ENCODE measurements at regions not wholly inside any gene's neighbourhood (a gene's known extent, or its start where the extent isn't known, plus 50 kb on each side); places are given as distances from the start of the nearest gene placed in this dataset.

DNA sequence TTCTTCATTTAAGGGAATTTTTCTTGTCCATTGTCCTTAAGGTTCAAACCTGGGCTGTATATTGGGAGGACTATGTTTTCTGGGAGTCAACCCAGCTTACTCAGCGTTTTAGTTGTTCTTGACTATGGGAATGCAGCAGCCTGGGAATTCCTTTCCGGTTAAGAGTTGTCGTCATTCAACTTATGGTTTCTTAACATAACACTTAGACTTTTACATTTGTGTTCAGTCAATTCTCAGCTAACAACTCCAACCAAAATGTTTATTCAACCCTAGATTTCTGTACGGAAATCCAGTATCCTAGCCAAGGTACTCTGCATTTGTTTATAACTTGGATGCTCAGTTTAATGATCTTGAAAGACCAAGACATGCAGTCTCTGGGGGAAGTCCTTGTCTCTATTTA, 960.9 kb downstream of the CBLN2 start:
- no peak for DNase-seq
- Histone ChIP-seq H3K4me1 (no peaks in the 10 kb centered on the region), H3K27me3 (no peaks in the 10 kb centered on the region), H3K27ac (no peak overlapping the region), H3K9me3 (no peaks in the 10 kb centered on the region), H3K36me3 (no peaks in the 10 kb centered on the region), H3K4me3 (no peak overlapping the region)
- TF ChIP-seq, protein P1, sequence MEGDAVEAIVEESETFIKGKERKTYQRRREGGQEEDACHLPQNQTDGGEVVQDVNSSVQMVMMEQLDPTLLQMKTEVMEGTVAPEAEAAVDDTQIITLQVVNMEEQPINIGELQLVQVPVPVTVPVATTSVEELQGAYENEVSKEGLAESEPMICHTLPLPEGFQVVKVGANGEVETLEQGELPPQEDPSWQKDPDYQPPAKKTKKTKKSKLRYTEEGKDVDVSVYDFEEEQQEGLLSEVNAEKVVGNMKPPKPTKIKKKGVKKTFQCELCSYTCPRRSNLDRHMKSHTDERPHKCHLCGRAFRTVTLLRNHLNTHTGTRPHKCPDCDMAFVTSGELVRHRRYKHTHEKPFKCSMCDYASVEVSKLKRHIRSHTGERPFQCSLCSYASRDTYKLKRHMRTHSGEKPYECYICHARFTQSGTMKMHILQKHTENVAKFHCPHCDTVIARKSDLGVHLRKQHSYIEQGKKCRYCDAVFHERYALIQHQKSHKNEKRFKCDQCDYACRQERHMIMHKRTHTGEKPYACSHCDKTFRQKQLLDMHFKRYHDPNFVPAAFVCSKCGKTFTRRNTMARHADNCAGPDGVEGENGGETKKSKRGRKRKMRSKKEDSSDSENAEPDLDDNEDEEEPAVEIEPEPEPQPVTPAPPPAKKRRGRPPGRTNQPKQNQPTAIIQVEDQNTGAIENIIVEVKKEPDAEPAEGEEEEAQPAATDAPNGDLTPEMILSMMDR (IDR thresholded peaks at IDR 0.05) = no peak
- TF ChIP-seq EP300 (IDR thresholded peaks at IDR 0.05) (no peak), POLR2AphosphoS5 (IDR thresholded peaks at IDR 0.05) (no peak)
- WGBS, 2 donors = 73 to 81% methylated on average over 4 of the region's 4 CpGs
- intact Hi-C loops (cut with DNase I) = no loop called here

DNA sequence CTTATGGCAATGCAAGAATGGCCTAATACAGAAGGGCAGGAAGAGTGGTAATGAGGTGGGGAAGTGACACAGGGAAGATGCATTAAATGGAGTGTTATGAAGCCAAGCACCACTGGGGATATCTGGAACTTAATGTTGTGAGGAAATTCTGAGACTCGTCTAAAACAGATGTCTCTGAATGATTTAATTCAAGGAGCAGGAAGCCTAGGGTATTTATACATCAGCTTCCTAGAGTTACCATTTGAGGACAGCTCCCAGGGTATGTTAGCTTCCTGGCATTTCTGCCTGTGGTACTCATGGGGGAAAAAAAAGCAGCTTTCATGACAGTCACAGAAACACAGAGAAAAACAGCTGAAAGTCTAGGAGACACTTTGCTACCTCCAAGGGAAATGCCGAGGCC, 989.5 kb downstream of the CBLN2 start:
- intact Hi-C loops (cut with DNase I) = no loop called here
- Histone ChIP-seq H3K27ac (no peak overlapping the region), H3K4me1 (no peaks in the 10 kb centered on the region), H3K36me3 (no peaks in the 10 kb centered on the region), H3K27me3 (no peaks in the 10 kb centered on the region), H3K4me3 (no peak overlapping the region), H3K9me3 (no peaks in the 10 kb centered on the region)
- WGBS, 2 donors = 58 to 75% methylated on average over 2 of the region's 2 CpGs
- TF ChIP-seq POLR2AphosphoS5 (IDR thresholded peaks at IDR 0.05) = no peak
- TF ChIP-seq, protein P1 (IDR thresholded peaks at IDR 0.05) = no peak
- TF ChIP-seq EP300 (IDR thresholded peaks at IDR 0.05) = no peak
- no peak for TF ChIP-seq POLR2A (IDR thresholded peaks at IDR 0.05)
- DNase-seq = no peak

DNA sequence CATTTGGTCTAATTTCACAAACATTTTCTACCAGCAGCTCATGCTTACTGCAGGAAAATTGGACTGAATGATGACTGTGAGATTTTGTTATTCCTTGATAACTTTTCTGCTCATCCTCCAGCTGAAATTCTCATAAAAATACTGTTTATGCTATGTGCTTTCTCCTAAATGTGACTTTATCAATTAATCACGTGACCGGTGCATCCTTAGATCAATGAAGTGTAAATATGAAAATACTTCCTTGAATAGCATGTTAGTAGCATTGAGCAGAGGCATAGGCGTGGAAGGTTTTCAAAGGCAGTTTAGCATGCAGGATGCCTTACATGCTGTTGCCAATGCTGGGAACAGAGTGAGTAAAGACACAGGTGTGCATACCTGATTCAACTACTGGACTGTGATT, 1002.5 kb downstream of the CBLN2 start:
- DNase-seq = no peak
- intact Hi-C loops (cut with DNase I) = no loop called here
- Histone ChIP-seq H3K9me3 (peaks cover 0 to 8% (median 0%) of the 10 kb centered on the region in 4 donors), H3K27ac (no peak overlapping the region), H3K27me3 (no peaks in the 10 kb centered on the region), H3K4me1 (no peaks in the 10 kb centered on the region), H3K4me3 (no peak overlapping the region), H3K36me3 (no peaks in the 10 kb centered on the region)
- WGBS, 2 donors = 66 to 87% methylated on average over 3 of the region's 3 CpGs
- TF ChIP-seq EP300 (IDR thresholded peaks at IDR 0.05) (no peak), POLR2AphosphoS5 (IDR thresholded peaks at IDR 0.05) (no peak)
- TF ChIP-seq, protein P1 (IDR thresholded peaks at IDR 0.05) = no peak

DNA sequence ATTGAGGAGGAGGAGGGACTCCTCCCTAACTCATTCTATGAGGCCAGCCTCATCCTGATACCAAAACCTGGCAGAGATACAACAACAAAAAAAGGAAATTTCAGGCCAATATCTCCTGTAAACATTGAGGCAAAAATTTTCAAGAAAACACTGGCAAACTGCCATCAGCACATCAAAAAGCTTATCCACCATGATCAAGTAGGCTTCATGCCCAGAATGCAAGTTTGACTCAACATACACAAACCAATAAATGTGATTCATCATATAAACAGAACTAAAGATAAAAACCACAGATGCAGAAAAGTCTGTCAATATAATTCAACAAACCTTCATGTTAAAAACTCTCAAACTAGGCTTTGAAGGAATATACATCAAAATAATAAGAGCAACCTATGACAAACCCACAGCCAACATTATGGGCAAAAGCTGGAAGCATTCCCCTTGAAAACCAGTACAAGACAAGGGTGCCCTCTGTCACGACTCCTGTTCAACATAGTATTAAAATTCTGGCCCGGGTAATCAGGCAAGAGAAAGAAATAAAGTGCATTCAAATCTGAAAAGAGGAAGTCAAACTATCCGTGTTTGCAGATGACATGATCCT, 1014.3 kb downstream of the CBLN2 start:
- no peak for DNase-seq
- Histone ChIP-seq H3K36me3 (no peaks in the 10 kb centered on the region), H3K4me1 (no peaks in the 10 kb centered on the region), H3K27ac (no peak overlapping the region), H3K27me3 (no peaks in the 10 kb centered on the region), H3K4me3 (no peak overlapping the region), H3K9me3 (no peaks in the 10 kb centered on the region)
- TF ChIP-seq EP300 (IDR thresholded peaks at IDR 0.05) (no peak), POLR2AphosphoS5 (IDR thresholded peaks at IDR 0.05) (no peak), POLR2A (IDR thresholded peaks at IDR 0.05) (no peak)
- TF ChIP-seq, protein P1 (IDR thresholded peaks at IDR 0.05) = no peak
- intact Hi-C loops (cut with DNase I) = no loop called here
- WGBS, 2 donors = 56 to 58% methylated on average over 3 of the region's 3 CpGs
